GM11168 (cell line): ENCODE measurements at regions not wholly inside any gene's neighbourhood (a gene's known extent, or its start where the extent isn't known, plus 50 kb on each side); places are given as distances from the start of the nearest gene placed in this dataset.

Source experiments
- in situ Hi-C: fragments of 300-500 bp; cut with MboI; formaldehyde crosslinking; loops from one replicate; pipeline ENCODE4 v1.12.0; 2022; ENCODE audit warnings: low sequenced_read_pairs; ENCODE audit not compliant: unreplicated experiment

DNA sequence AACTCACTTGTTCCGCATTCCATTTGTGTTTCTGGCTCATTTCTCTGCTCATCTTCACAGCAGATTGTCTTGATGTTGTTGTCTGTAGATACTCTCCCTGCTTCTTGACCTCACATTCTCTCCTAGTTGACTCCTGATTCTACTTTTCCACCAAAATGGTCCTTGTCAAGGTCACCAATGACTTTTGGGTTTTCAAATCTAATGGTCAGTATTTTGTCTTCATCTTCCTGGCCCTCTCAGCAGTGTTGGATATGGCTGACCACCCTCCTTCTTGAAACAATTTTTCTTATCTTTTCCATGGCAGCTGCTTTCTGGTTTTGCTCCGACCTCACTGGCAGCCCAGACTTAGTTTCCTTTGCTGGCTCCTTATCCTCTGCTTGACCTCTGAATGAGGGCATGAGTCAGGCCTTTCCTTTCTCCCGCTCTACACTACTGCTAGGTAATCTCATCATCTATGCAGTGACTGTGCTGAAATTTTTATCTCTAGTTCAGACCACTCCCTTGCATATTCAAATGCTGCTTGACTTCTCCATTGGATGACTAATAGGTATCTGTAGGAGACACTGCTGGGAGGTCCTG, 386.6 kb upstream of the SPRED2 start:
- in situ Hi-C loops: no loop called here

DNA sequence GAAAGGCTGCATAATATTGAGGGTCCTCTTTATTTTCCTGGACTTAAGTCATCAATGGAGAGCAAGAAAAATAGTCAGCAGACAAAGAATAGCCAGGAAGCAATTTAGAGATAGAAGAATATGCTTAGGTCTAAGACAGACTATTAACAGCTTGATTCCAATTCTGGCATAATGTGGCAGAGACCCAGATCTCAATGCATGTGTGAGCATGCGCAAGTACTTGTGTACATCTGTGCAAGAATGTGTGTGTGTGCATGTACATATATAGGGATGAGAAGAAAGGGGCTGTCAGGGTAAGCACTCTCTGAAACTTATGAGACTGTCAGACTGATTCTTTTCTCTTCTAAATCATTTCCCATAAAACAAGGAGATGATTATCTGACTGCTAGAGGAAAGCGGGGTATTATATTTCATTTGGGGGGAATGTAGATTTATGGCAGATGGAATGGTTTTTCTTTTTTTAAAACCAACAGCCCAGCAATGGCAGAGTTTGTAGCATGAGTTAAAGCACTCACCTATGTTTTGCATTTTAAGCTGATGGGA, 381.3 kb upstream of the SPRED2 start:
- in situ Hi-C loops: no loop called here

DNA sequence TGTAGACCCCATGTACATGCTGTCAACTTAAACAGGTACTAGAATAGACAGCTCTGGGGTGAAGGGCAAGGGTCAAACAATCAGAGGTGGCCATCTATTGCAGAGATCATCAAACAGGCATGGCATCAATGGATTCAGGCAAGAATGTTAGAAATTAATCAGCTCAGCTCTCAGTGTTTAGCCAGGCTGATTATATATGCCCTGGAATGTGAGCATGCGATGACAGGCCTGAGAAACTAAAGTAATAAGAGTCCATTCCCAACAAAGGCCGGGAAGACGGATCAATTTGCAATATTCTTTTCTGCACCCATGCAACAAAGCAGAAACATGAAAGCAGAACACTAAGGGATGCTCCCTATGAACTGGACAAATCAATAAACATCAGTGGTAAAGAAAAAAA, 380.5 kb upstream of the SPRED2 start:
- in situ Hi-C loops: no loop called here

DNA sequence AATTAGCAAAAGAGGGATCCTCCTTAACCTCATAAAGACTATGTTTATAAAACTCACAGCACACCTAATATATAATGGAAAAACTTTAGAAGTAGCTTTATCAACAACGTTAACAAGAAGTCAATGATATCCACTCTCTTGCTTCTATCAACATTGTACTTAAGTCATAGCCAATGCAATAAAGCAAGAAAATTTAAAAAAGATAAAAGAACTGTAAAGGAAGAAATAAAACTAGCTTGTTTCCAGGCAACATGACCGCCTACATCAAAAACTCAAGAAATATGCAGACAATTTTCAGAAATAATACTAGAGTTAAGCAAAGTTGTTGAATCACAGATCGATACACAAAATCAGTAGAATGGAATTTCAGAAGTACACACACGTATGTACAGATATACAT, 375.5 kb upstream of the SPRED2 start:
- in situ Hi-C loops: no loop called here

DNA sequence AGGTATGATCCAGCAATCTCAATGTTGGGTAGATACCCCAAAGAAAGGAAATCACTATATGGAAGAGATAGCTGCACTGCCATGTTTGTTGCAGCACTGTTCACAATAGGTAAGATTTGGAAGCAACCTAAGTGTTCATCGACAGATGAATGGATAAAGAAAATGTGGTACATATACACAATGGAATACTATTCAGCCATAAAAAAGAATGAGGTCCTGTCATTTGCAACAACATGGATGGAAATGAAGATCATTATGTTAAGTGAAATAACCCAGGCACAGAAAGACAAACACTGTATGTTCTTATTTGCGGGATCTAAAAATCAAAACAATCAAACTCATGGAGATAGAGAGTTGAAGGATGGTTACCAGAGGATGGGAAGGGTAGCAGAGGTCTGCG, 372.4 kb upstream of the SPRED2 start:
- in situ Hi-C loops: no loop called here

DNA sequence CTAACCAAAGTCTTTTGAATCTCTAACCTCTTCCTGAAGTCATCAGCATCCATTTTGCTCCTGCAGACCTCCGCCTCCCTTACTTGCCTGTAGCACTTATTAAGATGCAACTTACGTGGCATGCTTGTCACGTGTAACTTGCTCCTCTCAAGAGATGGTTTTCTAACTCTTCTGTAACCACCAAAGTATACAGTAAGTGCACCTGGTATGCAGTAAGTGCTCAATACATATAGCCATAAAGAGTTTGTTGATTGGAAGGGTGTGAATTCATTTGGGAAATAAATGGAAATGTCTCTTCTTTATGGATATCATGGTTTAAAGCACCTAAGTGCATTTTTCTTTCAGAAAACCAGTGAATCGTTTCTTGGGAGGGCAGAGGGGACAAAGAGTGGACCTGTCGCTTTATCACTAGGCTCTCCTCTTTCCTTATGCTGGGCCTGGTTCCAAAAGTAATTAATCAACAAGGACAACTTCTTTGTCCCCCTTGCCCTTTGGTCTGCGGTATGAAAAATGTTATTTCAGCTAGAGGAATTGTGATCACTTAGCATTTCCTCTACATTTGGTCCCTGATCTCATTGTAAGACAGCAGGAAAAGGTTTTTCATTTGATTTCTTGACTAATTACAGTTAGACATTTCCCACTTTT, 370.0 kb upstream of the SPRED2 start:
- in situ Hi-C loops: no loop called here

DNA sequence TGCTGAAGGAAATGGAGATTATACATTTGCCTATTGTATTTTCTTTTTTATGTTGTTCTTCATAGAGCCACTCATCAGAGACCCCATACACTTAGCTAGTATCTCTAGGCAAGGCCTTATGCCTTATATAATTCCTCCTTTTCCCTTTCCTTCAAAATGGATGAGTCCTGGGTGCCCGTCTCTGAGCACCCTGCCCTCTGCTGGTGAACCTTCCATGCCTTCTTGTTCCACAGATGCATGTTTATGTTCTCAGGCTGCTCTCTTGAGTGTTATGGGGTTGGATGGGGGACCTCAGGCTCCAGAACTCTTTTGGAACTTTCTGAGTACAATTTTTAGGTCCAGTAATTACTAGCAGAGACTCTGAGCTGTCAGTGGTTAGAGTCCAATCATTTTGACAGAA, 368.6 kb upstream of the SPRED2 start:
- in situ Hi-C loops: no loop called here

DNA sequence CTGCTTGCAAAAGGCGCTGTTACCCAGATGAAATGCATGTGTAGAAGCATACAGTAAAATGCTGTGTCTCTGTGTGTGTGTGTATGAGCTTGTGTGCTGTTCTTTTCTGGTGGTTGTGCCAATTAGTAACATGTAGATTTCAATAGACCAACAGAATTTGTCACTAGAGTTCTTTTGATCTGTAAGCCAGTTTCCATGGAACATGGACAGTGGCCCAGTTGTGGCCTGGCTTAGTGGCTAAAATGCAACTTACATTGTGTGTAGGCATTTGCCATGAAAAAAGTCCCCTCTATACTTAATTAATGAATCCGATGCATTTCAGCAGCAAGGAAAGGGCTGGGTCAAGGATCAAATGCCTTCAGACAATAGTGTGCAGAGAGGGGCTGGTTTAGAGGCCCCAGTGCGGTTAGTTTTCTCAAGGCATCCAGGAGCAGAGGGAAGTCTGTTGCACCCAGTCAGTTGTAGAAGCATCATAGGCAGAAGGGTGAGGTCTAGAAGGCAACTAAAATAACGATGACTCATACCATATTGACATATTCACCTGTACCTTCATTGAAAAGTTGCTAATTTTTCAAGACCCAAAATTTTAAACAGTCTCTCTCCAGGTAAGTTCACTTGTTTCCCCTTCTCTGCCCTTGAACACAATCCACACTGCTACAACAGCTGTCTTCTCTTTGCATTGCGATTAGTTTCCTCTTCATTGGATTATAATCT, 366.9 kb upstream of the SPRED2 start:
- in situ Hi-C loops: no loop called here

DNA sequence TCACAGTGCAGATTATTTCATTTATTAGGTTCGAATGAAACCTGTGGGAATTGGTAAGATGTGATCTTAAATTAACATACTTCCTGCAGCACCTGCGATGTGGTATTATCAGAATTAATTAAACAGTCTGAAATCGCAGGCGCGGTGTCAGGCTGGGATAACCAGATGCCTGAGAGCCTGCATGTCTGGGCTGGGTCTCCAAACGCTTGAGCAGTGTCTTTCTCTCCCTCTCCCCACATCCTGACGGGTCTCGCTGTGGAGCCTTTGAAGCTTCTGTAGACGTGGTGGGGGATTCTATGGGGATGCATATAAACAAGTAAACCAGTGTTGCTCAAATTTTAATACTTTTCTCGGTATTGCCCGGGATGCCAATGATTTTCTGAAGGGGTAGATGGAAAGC, 366.2 kb upstream of the SPRED2 start:
- in situ Hi-C loops: no loop called here

DNA sequence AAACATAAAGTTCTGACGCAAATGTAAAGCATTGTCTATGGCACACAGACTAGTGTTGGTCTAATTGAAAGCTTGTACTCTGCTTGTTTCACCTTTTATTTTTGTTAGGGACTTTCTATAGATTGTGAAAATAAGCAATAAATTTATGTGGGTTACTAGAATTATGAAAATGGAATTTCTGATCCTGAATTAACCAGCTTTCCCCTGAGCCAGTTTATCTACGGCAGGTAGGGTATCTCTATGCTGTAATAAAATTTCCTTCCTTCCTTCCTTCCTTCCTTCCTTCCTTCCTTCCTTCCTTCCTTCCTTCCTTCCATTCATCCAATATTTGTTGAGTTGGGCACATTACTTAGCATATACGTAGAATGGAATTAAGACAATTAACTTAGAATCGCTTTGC, 362.6 kb upstream of the SPRED2 start:
- in situ Hi-C loops: no loop called here

DNA sequence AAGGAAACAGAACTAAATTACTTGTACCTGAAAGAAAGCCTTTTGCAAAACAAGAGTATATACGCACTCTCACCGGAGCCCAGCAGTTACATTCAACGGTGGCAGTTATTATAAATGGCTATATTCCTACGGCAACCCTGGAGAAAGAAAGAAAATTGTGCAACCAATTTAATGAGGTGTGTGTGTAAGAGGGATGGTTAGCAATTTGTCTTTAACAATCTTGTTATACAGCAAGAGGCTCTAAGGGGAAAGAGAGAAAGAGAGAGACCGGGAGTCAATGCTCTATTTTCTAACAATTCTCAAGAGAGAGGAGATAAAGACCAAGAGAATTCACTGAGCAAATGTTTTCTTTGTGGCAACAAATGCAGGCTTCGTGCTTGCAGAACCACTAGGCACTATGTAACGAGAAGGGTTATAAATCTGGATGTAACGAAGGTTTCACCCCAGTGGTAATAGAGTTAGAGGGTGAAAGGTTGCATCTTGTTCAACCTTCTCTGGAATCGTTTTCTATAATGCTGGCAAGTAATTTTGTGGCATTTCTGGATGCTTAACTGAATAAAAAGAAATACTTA, 359.1 kb upstream of the SPRED2 start:
- in situ Hi-C loops: no loop called here

DNA sequence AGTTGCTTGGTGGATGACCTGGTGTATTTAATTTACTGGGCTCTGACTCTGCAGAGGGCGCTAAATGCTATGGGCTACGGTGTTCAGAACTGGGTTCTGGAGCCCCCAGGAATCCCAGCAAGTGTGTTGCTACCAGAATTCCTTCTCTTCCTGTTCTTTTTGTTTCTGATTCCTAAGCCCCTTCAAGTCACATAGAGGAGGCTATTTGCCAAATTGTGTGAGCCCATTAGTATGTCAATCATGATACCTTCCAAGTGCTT, 358.2 kb upstream of the SPRED2 start:
- in situ Hi-C loops: no loop called here

DNA sequence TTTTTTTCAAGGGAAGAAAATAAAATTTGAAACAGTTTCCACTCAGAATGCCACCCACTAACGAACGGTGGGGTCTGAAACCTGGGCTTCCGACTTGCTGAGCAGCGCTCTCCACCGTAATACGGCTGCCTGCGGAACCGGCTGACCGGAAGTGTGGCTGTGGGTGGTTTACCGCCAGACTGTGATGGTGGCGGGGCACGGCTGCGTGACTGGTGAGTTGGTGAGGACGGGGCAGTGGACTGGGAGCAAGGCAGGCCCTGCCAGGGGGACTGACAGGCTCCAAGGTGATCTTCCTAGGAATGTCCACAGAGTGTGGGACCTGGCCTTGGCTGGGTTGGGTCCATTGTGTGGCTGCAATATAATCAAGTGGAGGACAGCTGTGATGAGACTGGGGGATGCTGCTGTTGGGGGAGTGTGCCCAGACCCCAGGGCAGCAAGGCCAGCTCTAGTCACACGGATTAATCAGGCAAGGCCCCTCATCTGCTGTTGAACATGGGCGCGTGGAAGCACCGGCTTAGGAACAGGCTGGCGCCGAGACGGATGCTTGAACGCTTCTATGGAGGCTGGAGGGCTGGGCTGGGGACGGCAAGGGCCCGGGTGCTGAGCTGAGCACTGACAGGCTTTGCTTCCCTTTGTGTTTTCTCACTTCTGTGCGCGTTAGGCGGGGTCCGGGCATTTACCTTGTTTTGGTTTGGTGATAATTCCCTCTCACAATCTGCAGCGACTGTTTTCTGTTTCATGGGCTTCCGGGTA, 357.7 kb upstream of the SPRED2 start:
- in situ Hi-C loops: no loop called here

DNA sequence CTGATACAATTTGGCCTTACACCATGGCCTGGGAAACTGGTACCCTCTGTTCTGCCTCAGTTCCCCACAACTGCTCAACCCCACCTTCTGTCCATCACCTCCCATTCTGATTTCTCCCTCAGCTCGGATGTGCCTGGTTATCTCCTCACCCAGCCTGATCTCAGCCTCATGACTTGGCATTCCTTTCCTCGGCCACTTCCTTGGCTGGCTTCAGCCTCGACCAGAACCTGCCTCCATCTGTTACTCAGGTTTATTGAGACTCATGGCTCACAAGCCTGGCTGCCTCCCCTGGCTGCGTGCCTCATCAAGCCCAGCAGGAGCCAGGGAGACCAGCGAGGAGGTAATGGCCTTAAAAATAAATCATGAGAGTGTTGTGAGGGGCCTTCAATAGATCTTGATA, 356.2 kb upstream of the SPRED2 start:
- in situ Hi-C loops: no loop called here

DNA sequence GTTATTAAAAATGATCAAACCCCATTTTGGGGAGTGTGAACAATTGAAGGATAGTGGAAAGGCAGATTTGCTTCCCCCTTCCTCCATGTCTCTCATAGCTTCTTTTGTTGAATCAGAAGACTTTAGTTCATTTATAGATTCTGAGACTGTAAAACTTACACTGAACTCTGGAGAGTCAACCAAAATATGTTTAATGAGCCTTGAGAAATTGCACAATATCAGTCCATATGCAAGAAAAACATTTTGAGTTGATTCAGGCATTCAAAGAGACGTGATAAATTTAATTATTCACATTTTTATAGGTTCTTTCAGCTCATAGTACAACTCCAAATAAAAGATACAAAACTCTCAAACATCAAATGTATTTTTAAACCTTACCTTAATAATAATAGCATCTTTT, 354.4 kb upstream of the SPRED2 start:
- in situ Hi-C loops: no loop called here

DNA sequence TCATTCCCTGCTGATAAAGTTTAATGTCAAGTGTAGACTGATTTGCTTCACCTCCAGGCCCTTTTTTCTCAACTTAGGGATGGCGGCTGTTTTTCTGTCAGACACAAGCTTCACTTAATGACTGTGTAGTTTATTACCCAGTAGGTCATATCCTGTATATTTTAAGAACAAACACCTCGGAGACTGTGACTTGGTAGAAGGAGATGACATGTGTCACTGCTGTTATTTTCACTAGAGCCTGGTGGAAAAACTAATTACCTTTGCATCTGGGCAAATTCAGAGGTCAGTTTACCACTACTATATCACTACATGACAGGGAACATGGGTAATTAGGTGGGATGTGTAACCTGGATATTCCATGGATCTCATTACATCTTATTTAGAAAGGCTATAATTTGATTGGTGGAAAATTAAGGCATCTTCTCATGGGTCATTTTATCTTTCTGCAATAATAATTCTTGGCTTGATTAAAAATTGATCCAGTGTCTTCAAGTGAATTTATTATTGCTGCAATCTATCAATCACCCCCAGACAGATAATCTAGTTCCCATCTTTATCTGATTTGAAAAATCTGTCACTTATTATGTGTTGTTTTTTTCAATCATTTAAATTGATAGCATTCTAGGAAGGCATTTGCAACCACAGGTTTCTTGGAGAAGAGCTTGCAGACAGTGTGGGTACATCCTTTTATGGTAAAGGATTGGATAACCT, 353.8 kb upstream of the SPRED2 start:
- in situ Hi-C loops: no loop called here

DNA sequence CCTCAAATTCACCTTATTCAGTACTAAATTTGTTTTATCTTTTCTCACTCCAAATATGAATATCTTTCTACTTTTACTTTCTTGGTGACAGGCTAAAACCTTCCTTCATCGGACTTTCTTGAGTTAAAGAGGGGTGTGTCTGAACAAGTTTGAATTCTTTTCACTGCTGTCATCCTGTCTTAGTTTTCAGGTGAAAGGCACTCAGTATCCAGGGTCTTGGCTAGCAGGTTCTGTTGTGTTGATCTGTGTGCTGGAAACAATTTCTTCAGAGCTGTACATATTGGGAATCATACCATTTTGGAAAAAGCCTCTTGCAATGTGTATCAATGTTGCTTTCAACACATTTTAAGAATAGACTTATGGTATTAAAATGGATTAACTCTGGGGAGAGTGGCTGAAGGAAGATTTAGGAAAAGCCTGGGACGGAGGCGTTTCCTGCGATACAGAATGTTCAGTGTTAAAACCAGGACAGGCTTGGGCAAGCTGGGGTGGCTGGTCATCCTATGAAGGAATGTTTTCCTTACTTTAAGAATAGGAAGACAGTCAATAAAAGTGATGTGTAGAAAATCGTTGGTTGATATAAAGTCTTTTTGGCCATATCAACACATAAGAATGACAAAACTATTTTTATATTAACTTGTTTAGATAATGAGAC, 350.7 kb upstream of the SPRED2 start:
- in situ Hi-C loops: no loop called here

DNA sequence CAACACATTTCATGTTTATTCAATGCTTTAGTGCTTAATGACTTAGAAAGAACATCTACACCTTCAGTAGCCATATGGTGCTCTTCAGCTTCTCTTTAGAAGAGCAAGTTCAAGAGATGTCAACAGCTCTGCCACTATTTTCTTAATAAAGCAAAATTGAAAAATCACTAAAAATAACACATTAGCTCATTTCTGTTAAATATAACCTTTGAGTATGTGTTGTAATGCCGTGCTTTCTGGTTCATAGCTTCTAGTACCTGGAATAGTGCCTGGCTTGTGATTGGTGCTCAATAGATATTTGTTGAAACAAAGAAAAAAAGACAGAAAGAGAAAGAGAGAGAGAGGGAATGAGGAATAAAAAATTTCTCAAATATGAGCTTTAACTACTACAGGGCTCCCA, 349.8 kb upstream of the SPRED2 start:
- in situ Hi-C loops: no loop called here

DNA sequence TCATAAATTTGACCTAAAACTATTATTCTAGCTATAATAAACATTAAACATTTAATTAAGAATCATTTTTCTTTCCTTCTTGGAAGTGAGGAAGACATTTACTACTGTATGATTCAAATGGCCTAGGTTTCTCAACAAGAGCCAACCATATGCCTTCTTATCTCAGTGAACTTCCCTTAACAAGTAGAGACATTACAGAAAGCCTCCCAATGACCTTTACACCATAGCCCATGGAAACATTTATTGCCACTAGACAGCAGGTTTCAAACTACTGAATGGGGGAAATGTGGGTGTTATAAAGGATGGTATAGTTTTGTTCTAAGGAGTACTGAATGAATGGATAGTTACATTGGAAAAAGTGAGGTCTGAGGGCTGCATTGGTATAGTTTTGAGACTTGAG, 349.4 kb upstream of the SPRED2 start:
- in situ Hi-C loops: no loop called here

DNA sequence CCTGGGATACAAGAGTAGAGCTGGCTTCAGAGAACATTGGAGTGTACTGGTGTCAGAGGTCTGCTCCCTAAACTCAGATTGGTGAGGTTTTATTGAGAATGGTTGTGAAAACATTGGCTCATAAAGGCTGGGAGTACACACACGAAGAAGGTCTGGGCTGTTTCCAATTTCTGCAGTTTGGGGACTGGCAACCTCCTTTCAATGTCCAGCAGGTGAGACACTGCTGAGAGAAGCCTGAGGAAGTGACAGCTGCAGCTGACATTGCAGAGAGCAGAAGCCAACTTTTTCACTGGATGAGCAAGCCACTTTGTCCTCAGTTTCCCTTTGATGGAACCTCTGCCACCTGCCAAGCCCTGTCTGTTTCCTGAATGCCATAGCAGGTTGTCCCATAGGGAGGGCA, 346.6 kb upstream of the SPRED2 start:
- in situ Hi-C loops: no loop called here
